Activated CD4-positive, alpha-beta T cell treated with anti-CD3 and anti-CD28 coated beads, Interleukin-2, amount 50 U/mL, for 48 hours (primary cell): ENCODE measurements at regions not wholly inside any gene's neighbourhood (a gene's known extent, or its start where the extent isn't known, plus 50 kb on each side); places are given as distances from the start of the nearest gene placed in this dataset.

Experiments used
- DNase-seq, 2 experiments: peaks; one replicate each; pipeline ENCODE4 v3.0.0-alpha.2; 2020

- DNase-seq, result no peak
Observed at GRCh38 chr4:4808086-4808485, 51.4 kb upstream of the MSX1 start.

GRCh38 chr4:4805887-4806286 is 53.6 kb upstream of the MSX1 start:
- DNase-seq, result no peak

- no peak for DNase-seq
Observed at GRCh38 chr4:4803912-4804296, 55.6 kb upstream of the MSX1 start.

- no peak for DNase-seq
Observed at GRCh38 chr4:4803216-4803911, 56.1 kb upstream of the MSX1 start.

GRCh38 chr4:4800646-4801408 is 58.6 kb upstream of the MSX1 start:
- DNase-seq, result no peak

GRCh38 chr4:4794421-4794820 is 65.0 kb upstream of the MSX1 start:
- no peak for DNase-seq

- DNase-seq, result no peak
Observed at GRCh38 chr4:4792466-4792865, 67.0 kb upstream of the MSX1 start.

GRCh38 chr4:4791299-4792111 is 68.0 kb upstream of the MSX1 start:
- DNase-seq, result no peak

GRCh38 chr4:4789462-4789861 is 70.0 kb upstream of the MSX1 start:
- DNase-seq, result no peak

- DNase-seq, result no peak
Observed at GRCh38 chr4:4788573-4788972, 70.9 kb upstream of the MSX1 start.

GRCh38 chr4:4787421-4787820 is 72.0 kb upstream of the MSX1 start:
- DNase-seq, result no peak

GRCh38 chr4:4784379-4784778 is 75.1 kb upstream of the MSX1 start:
- no peak for DNase-seq

GRCh38 chr4:4783847-4784246 is 75.6 kb upstream of the MSX1 start:
- no peak for DNase-seq

GRCh38 chr4:4782969-4783368 is 76.5 kb upstream of the MSX1 start:
- DNase-seq, result no peak

GRCh38 chr4:4781936-4782707 is 77.3 kb upstream of the MSX1 start:
- no peak for DNase-seq

- no peak for DNase-seq
Observed at GRCh38 chr4:4780729-4781244, 78.7 kb upstream of the MSX1 start.

- no peak for DNase-seq
Observed at GRCh38 chr4:4779486-4779885, 80.0 kb upstream of the MSX1 start.

GRCh38 chr4:4779054-4779453 is 80.4 kb upstream of the MSX1 start:
- DNase-seq, result no peak

- no peak for DNase-seq
Observed at GRCh38 chr4:4778554-4778953, 80.9 kb upstream of the MSX1 start.

- no peak for DNase-seq
Observed at GRCh38 chr4:4776934-4777333, 82.5 kb upstream of the MSX1 start.

GRCh38 chr4:4776335-4776734 is 83.1 kb upstream of the MSX1 start:
- DNase-seq, result no peak

- no peak for DNase-seq
Observed at GRCh38 chr4:4775493-4776004, 83.9 kb upstream of the MSX1 start.

GRCh38 chr4:4772534-4772933 is 86.9 kb upstream of the MSX1 start:
- DNase-seq, result no peak
